ENCODE measurements at regions not wholly inside any gene's neighbourhood (a gene's known extent, or its start where the extent isn't known, plus 50 kb on each side); places are given as distances from the start of the nearest gene placed in this dataset.

- TF ChIP-seq ZNF184 (tag by site-specific recombination; IDR thresholded peaks at IDR 0.05) = no peak
- no peak for TF ChIP-seq ZNF48 (tag by site-specific recombination; IDR thresholded peaks at IDR 0.05)
- TF ChIP-seq CTCF (tag by site-specific recombination; IDR thresholded peaks at IDR 0.05) = no peak
- no peak for TF ChIP-seq REST (tag by site-specific recombination; IDR thresholded peaks at IDR 0.05)
- TF ChIP-seq GLI4 (tag by site-specific recombination; IDR thresholded peaks at IDR 0.05) = no peak
These were observed 120.3 kb upstream of the LGSN start for GRCh38 chr6:63440057-63440456.

All from HEK293 (cell line).